Glutamatergic neuron (in vitro differentiated cells): ENCODE measurements at regions not wholly inside any gene's neighbourhood (a gene's known extent, or its start where the extent isn't known, plus 50 kb on each side); places are given as distances from the start of the nearest gene placed in this dataset.
"Not testable (repeated sequence)": the region's sequence is repeated elsewhere in the genome, so short reads cannot be mapped to it uniquely, and the experiment has no call there.

ENCODE experiments used
- DNase-seq: peaks from one replicate; pipeline ENCODE4 v3.0.0; 2022
- H3K27ac Mint-ChIP-seq: one replicate; pipeline ENCODE4 v1.8.0; 2020; ENCODE audit warnings: mild to moderate bottlenecking, mixed read lengths, inconsistent platforms; ENCODE audit not compliant: unreplicated experiment
- H3K27me3 Mint-ChIP-seq: one replicate; pipeline ENCODE4 v1.8.0; 2020; ENCODE audit warnings: mild to moderate bottlenecking, moderate library complexity, mixed read lengths, inconsistent platforms; ENCODE audit not compliant: unreplicated experiment
- H3K36me3 Mint-ChIP-seq: one replicate; pipeline ENCODE4 v1.8.0; 2020; ENCODE audit warnings: mild to moderate bottlenecking, mixed read lengths, inconsistent platforms; ENCODE audit not compliant: unreplicated experiment
- H3K4me1 Mint-ChIP-seq: one replicate; pipeline ENCODE4 v1.8.0; 2020; ENCODE audit warnings: mild to moderate bottlenecking, low read depth, mixed read lengths, inconsistent platforms; ENCODE audit not compliant: unreplicated experiment
- H3K4me3 Mint-ChIP-seq: one replicate; pipeline ENCODE4 v1.8.0; 2020; ENCODE audit warnings: mild to moderate bottlenecking, mixed read lengths, inconsistent platforms; ENCODE audit not compliant: unreplicated experiment
- H3K9me3 Mint-ChIP-seq: one replicate; pipeline ENCODE4 v1.8.0; 2020; ENCODE audit warnings: mild to moderate bottlenecking, moderate library complexity, mixed read lengths, inconsistent platforms; ENCODE audit not compliant: unreplicated experiment
- CTCF ChIP-seq: fragments of 200-600 bp; sonication (generic); IDR thresholded peaks from one replicate; pipeline ENCODE4 v1.5.0; 2021; ENCODE audit not compliant: partially characterized antibody, unreplicated experiment

- Mint-ChIP-seq H3K4me1 (no peaks in the 10 kb centered on the region), H3K27me3 (no peaks in the 10 kb centered on the region), H3K4me3 (no peak overlapping the region), H3K36me3 (peaks cover 8% of the 10 kb centered on the region), H3K9me3 (peaks cover 3% of the 10 kb centered on the region), H3K27ac (no peak overlapping the region)
- DNase-seq = no peak
- TF ChIP-seq CTCF = no peak
Observed at GRCh38 chr2:62603154-62603712, 97.2 kb upstream of the TMEM17 start.

DNA sequence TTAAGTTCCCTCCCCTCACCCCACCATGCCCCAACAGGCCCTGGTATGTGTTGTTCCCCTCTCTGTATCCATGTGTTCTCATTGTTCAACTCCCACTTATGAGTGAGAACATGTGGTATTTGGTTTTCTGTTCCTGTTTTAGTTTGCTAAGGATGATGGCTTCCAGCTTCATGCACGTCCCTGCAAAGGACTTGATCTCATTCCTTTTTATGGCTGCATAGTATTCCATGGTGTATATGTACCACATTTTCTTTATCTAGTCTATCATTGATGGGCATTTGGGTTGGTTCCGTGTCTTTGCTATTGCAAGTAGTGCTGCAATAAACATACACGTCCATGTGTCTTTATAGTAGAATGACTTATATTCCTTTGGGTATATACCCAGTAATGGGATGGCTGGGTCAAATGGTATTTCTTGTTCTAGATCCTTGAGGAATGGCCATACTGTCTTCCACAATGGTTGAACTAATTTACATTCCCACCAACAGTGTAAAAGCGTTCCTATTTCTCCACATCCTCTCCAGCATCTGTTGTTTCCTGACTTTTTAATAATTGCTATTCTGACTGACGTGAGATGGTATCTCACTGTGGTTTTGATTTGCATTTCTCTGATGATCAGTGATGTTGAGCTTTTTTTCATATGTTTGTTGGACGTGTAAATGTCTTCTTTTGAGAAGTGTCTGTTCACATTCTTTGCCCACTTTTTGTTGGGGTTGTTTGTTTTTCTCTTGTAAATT, 93.8 kb upstream of the TMEM17 start:
- DNase-seq, H3K4me3 Mint-ChIP-seq, H3K27me3 Mint-ChIP-seq, H3K27ac Mint-ChIP-seq, H3K4me1 Mint-ChIP-seq, H3K36me3 Mint-ChIP-seq, H3K9me3 Mint-ChIP-seq: not testable (repeated sequence)

DNA sequence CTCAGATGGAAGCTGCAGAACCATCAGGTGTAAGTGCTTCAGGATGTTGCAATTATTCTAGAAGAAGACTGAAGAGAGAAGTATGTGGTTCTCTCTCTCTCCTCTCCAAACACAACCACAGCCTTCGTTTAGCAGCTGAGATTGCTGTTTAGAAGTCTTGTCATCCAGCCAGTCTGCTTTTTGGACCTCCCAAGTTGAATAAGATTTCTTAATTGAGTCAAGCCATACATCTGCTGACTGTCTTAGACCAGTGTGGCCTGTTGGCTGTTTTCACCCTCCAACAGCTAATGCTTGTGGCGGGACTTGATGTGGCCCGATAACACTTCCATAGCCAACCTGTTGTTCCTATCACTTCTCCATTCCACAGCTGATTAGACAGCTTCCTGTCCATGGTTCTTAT, 91.3 kb upstream of the TMEM17 start:
- Mint-ChIP-seq H3K27ac (no peak overlapping the region), H3K27me3 (no peaks in the 10 kb centered on the region), H3K9me3 (no peaks in the 10 kb centered on the region), H3K4me3 (no peak overlapping the region), H3K36me3 (no peaks in the 10 kb centered on the region), H3K4me1 (no peaks in the 10 kb centered on the region)
- TF ChIP-seq CTCF = no peak
- DNase-seq = no peak

DNA sequence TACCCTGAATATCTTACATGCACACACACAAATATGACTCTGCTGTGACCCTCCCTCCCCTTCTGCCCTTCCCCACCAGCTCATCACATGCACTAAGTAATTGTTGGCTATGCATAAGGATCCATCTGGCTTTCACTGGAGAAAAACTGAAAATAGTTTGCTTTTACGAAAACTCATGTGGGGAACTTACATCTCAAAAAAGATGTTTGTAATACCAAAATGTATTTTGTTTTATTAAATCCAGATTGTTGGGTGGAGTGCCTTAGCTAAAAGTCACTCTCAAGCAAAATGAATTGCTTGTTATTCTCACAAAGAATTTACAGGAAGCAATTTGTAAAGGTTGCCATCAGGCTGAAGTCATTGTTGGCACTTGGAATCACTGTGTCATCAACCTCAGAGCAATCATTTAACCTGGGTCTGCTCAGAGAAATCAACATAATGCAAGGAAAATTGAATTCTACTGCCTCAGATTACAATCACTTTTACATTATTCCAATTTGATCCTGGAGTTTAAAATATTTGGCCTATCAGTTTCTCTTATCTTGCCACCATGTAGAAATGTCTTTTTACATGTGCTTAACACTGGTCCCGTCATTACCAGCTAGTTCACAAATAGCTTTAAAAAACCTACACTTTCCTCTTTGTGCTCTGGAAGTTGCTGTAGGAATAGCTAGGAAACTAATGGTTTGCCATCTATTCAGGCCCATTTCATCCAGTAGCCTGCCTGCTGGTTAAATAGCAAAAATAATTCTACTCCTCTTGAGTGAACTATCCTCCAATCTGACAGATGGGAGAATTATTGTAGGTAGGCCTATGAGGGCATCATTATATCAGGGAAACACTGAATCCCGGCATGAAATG, 90.3 kb upstream of the TMEM17 start:
- DNase-seq = no peak
- no peaks in the 10 kb centered on the region for H3K4me1 Mint-ChIP-seq

GRCh38 chr2:62595474-62595873, 89.5 kb upstream of the TMEM17 start:
- H3K27ac Mint-ChIP-seq = no peak overlapping the region
- no peak for TF ChIP-seq CTCF
- no peaks in the 10 kb centered on the region for H3K9me3 Mint-ChIP-seq
- no peak for DNase-seq
- H3K27me3 Mint-ChIP-seq = no peaks in the 10 kb centered on the region
- H3K4me1 Mint-ChIP-seq = no peaks in the 10 kb centered on the region
- no peak overlapping the region for H3K4me3 Mint-ChIP-seq
- no peaks in the 10 kb centered on the region for H3K36me3 Mint-ChIP-seq

More for the DNA sequence above, 90.3 kb upstream of the TMEM17 start:
- no peak overlapping the region for H3K27ac Mint-ChIP-seq
- no peaks in the 10 kb centered on the region for H3K36me3 Mint-ChIP-seq
- no peak overlapping the region for H3K4me3 Mint-ChIP-seq
- no peaks in the 10 kb centered on the region for H3K9me3 Mint-ChIP-seq
- TF ChIP-seq CTCF = no peak
- no peaks in the 10 kb centered on the region for H3K27me3 Mint-ChIP-seq
